HFFc6 (cell line): ENCODE measurements at regions not wholly inside any gene's neighbourhood (a gene's known extent, or its start where the extent isn't known, plus 50 kb on each side); places are given as distances from the start of the nearest gene placed in this dataset.

Source experiments
- DNase-seq: peaks from one replicate; pipeline ENCODE4 v3.0.0-alpha.2; 2018
- H3K27ac Mint-ChIP-seq: 2 replicates; pipeline ENCODE4 v1.8.0; 2020; ENCODE audit warnings: mild to moderate bottlenecking, mixed read lengths
- H3K27me3 Mint-ChIP-seq: 2 replicates; pipeline ENCODE4 v1.8.0; 2021; ENCODE audit warnings: mild to moderate bottlenecking, moderate library complexity, mixed read lengths; ENCODE audit not compliant: insufficient read depth
- H3K36me3 Mint-ChIP-seq: 2 replicates; pipeline ENCODE4 v1.8.0; 2021; ENCODE audit warnings: low read depth, mixed read lengths
- H3K4me1 Mint-ChIP-seq: 2 replicates; pipeline ENCODE4 v1.8.0; 2020; ENCODE audit warnings: low read depth, mixed read lengths
- H3K4me3 Mint-ChIP-seq: 2 replicates; pipeline ENCODE4 v1.8.0; 2020; ENCODE audit warnings: mild to moderate bottlenecking, moderate library complexity, mixed read lengths
- H3K9me3 Mint-ChIP-seq: 2 replicates; pipeline ENCODE4 v1.8.0; 2020; ENCODE audit warnings: mild to moderate bottlenecking, mixed read lengths
- CTCF ChIP-seq: fragments of 200-600 bp; sonication (generic); IDR thresholded peaks from 2 replicates; pipeline ENCODE4 v1.5.0; 2021; ENCODE audit warnings: antibody characterized with exemption, mild to moderate bottlenecking

GRCh38 chr4:124803641-124804040 is 91.1 kb upstream of the ANKRD50 start:
- H3K9me3 Mint-ChIP-seq = 0 out of 2 replicates have a peak, but pooled peaks cover 5% of the 10 kb centered on the region
- peaks cover 9% of the 10 kb centered on the region for H3K4me1 Mint-ChIP-seq
- peaks cover 4% of the 10 kb centered on the region; the same call in 1 of the 2 replicates for H3K36me3 Mint-ChIP-seq
- no peak for DNase-seq
- peaks cover 1% of the 10 kb centered on the region; the same call in 1 of the 2 replicates for H3K27me3 Mint-ChIP-seq
- TF ChIP-seq CTCF = no peak
- no peak overlapping the region for H3K27ac Mint-ChIP-seq
- no peak overlapping the region for H3K4me3 Mint-ChIP-seq

- Mint-ChIP-seq H3K9me3 (0 out of 2 replicates have a peak, but pooled peaks cover 5% of the 10 kb centered on the region), H3K36me3 (peaks cover 4% of the 10 kb centered on the region; the same call in 1 of the 2 replicates), H3K4me3 (no peak overlapping the region), H3K4me1 (peaks cover 9% of the 10 kb centered on the region), H3K27me3 (peaks cover 1% of the 10 kb centered on the region; the same call in 1 of the 2 replicates), H3K27ac (no peak overlapping the region)
- no peak for DNase-seq
- no peak for TF ChIP-seq CTCF
These were observed 90.5 kb upstream of the ANKRD50 start for GRCh38 chr4:124803026-124803425.

GRCh38 chr4:124797223-124797622 is 84.7 kb upstream of the ANKRD50 start:
- DNase-seq = no peak
- Mint-ChIP-seq H3K36me3 (no peaks in the 10 kb centered on the region), H3K9me3 (no peaks in the 10 kb centered on the region; the same call in 1 of the 2 replicates), H3K27me3 (no peaks in the 10 kb centered on the region), H3K27ac (no peak overlapping the region), H3K4me1 (no peaks in the 10 kb centered on the region), H3K4me3 (no peak overlapping the region)
- TF ChIP-seq CTCF = no peak

- Mint-ChIP-seq H3K4me1 (no peaks in the 10 kb centered on the region), H3K4me3 (no peak overlapping the region), H3K27me3 (no peaks in the 10 kb centered on the region), H3K9me3 (no peaks in the 10 kb centered on the region; the same call in 1 of the 2 replicates), H3K36me3 (no peaks in the 10 kb centered on the region), H3K27ac (no peak overlapping the region)
- DNase-seq = no peak
- no peak for TF ChIP-seq CTCF
These were observed 77.9 kb upstream of the ANKRD50 start for GRCh38 chr4:124790471-124790870.

GRCh38 chr4:124786634-124787033 is 74.1 kb upstream of the ANKRD50 start:
- no peak for TF ChIP-seq CTCF
- Mint-ChIP-seq H3K4me1 (peaks cover 16% of the 10 kb centered on the region), H3K27me3 (no peaks in the 10 kb centered on the region), H3K4me3 (no peak overlapping the region), H3K27ac (no peak overlapping the region), H3K36me3 (no peaks in the 10 kb centered on the region), H3K9me3 (no peaks in the 10 kb centered on the region)
- DNase-seq = no peak

- peak; percentile 58 for TF ChIP-seq CTCF
- no peaks in the 10 kb centered on the region for H3K36me3 Mint-ChIP-seq
- peaks cover 16% of the 10 kb centered on the region for H3K4me1 Mint-ChIP-seq
- DNase-seq = no peak
- H3K27me3 Mint-ChIP-seq = no peaks in the 10 kb centered on the region
- no peak overlapping the region for H3K4me3 Mint-ChIP-seq
- H3K27ac Mint-ChIP-seq = no peak overlapping the region
- no peaks in the 10 kb centered on the region for H3K9me3 Mint-ChIP-seq
These were observed 73.1 kb upstream of the ANKRD50 start for GRCh38 chr4:124785645-124786044.
